ENCODE measurements at regions not wholly inside any gene's neighbourhood (a gene's known extent, or its start where the extent isn't known, plus 50 kb on each side); places are given as distances from the start of the nearest gene placed in this dataset.

GRCh38 chr15:35596285-35596684, 50.3 kb upstream of the DPH6 start:
- no peak for DNase-seq

DNA sequence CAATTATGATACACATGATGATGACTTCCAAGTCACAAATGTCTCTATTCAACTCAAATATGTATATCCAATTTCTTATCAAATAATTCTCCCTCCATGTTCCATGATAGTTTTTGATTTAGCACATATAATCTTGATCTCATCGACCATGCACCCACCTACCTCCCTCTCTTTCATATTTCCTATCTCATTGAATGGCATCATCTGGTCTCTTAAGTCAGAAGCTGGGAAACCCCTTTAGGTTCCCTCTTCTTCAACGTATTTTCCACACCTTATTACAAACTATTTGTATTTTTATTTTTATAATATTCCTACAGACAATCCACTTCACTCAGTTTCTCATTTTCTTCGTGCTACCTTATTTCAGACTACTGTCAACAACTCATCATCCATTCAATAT, 56.9 kb upstream of the DPH6 start:
- DNase-seq, result no peak

DNA sequence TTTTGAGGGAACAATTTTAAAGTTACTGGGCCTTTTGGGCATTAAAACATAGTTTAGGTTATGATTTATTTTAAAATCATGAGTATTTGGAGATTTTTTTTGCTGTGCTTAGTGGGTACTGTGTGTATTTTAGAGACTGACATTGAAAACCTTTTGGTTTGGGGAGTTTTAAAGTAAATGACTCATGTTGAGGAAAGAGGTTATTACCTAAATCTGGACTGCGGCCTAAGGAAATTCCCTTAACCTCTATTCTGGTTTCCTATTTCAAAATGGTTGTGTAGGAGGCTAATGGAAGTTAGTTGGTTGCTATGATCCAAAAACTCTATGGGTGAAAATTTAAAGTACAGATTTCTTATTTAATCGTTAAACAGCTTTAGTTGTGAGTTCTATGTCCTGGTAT, 57.3 kb upstream of the DPH6 start:
- no peak for DNase-seq

- DNase-seq, result no peak
Measured at GRCh38 chr15:35603856-35604255, 57.9 kb upstream of the DPH6 start.

DNA sequence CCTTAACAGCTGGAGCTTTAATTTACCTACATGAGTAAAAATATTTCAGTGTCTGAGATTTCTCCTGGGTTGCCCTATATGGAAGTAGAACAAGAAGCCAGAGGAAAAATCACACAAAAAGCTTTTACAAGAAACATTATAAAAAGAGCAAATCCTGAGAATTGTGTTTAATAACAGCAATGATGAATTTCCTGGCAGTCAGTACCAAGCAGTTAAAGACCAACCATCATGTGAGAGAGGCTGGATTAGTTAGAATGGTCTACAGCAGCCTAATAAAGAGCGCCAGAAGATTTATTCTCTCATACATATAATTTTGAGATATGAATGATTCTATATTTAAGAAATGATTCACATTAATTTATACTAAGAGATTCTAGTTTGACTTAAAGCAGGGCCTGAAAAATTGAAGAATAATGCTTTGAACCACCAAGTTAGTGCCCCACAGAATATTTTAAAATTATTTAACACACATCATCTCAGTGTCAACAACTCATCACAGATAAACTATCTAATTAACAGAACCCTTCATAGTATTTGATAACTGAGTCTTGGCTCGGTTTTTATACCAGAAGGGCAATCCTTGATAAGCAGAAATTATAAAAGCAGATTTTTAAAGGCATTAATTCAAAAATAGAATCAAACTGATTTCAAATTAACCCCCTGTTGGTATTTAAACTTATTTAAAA, 59.9 kb upstream of the DPH6 start:
- DNase-seq, result no peak

DNA sequence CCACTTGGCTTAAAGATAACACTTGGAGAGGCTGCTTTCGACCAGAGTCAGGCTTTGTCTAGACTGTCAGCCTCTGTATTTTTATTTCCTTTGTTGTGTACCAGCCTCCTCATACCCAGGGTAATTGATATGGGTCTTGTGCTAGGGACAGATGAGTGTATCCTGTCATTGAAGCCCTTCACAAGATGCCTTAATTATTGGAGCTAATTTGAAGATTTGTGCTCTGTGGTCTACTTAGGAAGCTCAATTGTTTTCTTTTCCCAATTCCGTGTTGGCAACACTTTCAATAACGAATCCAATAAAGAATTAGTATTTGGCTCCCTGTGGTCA, 60.5 kb upstream of the DPH6 start:
- DNase-seq, result no peak

DNA sequence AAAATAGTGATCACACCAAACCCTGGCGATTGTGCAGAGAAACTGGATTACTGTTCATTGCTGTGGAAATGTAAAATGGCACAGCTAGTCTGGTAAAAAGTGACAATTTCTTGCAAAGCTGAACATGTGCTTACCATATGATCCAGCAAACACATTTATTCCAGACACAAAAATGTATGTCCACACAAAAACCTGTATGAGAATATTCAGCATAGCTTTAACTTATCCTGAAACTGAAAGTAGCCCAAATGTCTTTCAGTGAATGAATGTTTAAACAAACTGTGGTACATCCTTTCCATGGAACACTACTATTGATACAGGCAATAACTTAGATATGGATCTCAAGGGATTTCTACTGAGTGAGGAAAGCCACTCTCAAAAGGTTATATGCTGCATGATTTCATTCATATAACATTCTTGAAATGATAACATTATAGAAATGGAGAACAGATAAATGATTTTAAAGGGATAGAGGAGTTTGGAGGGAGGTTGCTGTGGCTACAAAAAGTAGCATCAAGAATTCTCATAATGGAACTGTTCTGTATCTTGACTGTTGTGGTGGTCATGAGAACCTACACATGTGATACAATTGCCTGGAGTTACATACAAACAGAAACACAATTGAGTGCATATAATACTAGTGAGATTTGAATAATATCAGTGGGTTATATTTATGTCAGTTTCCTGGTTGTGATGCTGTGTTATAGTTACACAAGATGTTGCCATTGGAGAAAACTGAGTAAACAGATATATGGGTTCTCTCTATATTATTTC, 70.7 kb upstream of the DPH6 start:
- DNase-seq, result no peak

- no peak for DNase-seq
Measured at GRCh38 chr15:35618260-35619188, 72.6 kb upstream of the DPH6 start.

DNA sequence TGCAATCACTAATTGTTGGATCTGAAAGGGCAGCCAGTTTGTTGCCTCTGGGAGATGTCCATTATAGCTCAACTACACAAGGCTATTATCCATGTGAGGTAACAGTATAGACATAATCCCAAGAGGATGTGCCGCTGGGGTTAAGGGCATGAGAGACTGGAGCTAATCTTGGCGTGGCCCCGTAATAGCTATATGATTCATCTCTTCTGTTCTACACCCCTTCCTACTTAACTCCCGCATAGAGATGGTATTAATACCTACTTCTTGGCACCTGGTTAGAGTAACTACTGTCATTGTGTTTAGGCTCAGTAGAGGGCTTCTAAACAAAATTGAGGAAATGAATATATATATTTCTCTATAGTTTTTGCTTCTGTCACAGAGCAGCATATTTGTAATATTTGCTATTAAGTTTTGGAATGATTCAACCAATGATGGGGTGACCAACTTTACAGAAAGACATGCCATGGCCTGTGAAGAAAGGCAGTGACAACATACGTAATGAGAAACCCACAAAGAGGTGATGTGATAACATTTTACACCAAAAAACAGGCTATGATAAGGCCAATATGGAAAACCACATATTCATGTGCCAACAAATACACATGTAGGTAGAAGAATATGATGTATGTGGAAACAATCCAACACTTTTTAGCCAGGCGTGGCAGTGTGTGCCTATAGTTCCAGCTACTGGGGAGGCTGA, 76.8 kb upstream of the DPH6 start:
- no peak for DNase-seq

GRCh38 chr15:35624881-35625280, 78.9 kb upstream of the DPH6 start:
- no peak for DNase-seq

GRCh38 chr15:35626571-35627318, 80.8 kb upstream of the DPH6 start:
- no peak for DNase-seq

DNA sequence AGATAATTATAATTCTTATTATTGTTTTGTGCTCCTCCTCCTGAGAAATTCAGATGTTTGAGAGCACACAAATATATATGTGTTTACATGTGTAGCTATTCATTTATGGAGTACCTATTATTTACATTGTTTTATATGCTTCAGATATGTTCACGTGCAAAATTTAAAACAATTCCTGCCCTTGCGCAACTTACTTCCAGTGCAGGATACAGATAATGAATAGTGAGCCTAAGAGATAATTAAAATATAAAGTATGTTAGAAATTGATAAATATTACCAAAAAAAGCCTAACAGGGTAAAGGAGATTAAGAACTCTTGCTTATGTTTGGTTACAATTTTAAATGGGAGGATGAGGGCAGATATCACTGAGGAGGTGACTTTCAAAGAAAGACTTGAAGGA, 81.7 kb upstream of the DPH6 start:
- DNase-seq, result no peak

DNA sequence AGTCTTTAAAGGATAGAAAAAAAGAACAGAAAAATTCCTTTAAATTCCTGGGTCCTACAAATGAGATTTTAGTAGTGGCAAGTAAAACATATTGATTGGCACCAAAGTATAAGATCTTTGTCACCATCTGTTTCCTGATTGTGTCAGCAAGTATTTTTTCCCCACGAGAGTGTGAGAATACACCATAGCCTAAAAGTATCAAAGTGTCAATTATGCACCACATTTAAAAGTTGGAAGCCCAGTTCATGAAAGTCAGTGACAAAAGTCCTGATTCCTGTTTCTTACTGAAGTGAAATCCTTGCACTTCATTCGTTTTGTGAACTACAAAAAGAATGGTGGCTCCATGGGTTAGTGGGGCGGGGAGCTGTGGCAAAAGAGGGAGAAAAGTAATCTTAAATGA, 83.8 kb upstream of the DPH6 start:
- no peak for DNase-seq

DNA sequence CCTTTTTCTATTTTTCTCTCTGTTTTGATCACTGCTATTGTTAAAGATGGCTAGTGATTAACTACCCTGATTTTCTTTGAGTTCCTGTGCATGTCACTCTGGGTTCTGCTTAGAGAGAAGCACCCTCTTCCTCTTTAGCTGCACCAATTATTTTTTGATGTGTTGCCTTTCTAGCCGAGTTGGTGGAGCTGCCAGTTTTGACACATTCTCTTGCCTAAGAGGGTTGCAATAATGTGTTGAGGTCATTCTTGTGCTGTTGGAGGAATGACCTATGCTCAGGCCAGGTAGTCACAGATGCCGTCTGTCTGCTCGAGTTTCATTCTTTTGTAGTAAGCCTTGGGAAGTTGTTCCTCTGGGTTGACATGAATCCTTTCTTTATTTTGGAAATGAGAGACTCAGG, 84.6 kb upstream of the DPH6 start:
- DNase-seq, result no peak

GRCh38 chr15:35630985-35631384, 85.0 kb upstream of the DPH6 start:
- no peak for DNase-seq

DNA sequence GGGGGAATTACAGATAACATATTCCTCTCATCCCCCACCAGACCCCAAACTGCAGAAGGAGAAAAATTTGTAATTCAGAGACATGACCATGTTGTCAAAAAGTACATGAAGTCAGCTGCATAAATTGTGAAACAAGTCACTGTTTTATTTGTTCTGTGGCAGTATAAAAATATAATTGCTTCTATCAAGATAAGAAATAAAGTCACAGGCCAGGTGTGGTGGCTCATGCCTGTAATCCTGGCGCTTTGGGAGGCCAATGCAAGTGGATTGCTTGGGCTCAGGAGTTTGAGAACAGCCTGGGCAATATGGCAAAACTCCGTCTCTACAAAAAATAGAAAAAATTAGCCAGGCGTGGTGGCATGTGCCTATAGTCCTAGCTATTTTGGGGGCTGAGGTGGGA, 87.7 kb upstream of the DPH6 start:
- no peak for DNase-seq

DNA sequence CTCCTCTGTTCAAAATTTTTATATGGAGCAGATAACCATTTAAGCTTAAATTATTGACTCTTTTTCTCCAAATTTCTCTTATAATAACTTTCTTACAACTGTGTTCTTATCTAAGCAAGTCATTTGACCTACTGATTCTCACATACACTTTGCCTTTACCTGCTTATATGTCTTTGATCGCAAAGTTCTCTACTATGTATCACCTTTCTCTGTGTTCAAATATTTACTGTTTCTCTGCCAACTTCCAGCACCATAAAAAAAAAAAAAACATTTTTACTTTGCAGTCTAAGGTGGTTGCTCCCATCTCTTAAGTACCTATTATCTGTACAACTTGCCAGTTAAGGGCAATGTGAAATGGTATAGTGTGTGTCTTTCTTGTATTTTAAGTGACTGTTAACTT, 100.8 kb upstream of the DPH6 start:
- no peak for DNase-seq

GRCh38 chr15:35647303-35647702, 101.3 kb upstream of the DPH6 start:
- no peak for DNase-seq

DNA sequence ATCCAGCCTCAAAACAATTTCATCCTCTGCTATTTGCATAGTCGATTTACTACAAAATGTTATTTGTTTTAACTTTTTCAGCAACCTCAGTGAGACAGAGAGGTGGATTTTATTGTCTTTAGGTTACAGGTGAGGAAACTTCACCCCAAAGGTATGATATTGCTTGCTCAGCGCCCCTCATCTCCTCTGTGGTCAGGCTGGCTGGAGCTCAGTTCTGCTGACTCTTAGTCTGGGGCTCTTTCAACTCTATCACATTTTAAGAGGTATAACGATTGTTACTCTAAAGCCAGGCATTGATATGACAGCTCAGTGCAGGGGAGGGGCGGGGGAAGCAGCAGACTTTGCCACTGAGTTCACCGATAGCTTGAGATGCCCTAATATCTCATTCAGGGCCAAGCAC, 103.0 kb upstream of the DPH6 start:
- no peak for DNase-seq

- DNase-seq, result no peak
Measured at GRCh38 chr15:35649575-35649974, 103.6 kb upstream of the DPH6 start.

- DNase-seq, result no peak
Measured at GRCh38 chr15:35654332-35654731, 108.4 kb upstream of the DPH6 start.

DNA sequence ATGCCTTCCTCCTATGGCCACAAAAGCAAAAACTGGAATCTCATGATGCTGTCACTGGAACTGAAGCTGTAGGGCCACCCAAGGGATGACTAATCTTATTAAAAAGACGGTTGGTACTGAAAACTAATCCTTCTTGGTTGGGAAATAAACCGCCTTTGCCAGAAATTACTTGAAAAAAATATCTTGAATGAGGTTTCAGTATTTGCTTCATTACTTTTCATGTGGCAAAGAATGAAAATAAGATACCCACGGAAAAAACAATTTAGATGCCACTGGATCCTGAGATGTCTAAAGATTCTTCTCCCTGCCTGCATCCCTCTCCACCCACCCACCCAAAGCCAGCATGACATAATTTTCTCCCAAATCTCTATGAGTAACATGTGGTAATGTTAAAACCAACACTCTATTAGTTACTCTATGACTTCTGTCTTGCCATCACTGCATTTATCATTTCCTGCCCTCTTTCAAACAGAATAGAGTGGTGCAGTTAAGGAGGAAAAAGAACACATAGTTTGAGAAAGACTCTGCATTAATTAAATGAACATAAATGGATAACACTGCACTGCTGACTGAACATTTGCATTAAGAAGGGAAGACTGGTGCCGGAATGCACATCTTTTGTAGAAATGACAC, 111.8 kb upstream of the DPH6 start:
- peak; percentile 10 to 12 for DNase-seq
